ENCODE measurements at regions not wholly inside any gene's neighbourhood (a gene's known extent, or its start where the extent isn't known, plus 50 kb on each side); places are given as distances from the start of the nearest gene placed in this dataset.

DNA sequence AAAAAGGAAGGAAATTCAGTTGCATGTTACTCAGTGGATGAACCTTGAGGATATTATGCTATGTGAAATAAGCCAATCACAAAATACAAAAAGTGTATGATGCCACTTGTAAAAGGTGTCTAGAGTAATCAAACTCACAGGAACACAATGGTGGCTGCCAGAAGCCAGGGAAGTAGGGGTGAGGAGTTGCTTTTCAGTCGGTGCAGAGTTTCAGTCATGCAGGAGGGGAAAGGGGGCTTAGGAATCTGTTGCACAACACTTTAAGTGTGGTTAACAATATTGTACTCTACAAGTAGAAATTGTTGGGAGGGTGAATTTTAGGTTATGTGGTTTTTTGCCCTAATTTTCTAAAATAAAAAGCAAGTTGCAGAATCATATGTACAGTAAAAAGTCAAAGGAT, 184.2 kb upstream of the RAB4A start:
- TF ChIP-seq, protein P1, sequence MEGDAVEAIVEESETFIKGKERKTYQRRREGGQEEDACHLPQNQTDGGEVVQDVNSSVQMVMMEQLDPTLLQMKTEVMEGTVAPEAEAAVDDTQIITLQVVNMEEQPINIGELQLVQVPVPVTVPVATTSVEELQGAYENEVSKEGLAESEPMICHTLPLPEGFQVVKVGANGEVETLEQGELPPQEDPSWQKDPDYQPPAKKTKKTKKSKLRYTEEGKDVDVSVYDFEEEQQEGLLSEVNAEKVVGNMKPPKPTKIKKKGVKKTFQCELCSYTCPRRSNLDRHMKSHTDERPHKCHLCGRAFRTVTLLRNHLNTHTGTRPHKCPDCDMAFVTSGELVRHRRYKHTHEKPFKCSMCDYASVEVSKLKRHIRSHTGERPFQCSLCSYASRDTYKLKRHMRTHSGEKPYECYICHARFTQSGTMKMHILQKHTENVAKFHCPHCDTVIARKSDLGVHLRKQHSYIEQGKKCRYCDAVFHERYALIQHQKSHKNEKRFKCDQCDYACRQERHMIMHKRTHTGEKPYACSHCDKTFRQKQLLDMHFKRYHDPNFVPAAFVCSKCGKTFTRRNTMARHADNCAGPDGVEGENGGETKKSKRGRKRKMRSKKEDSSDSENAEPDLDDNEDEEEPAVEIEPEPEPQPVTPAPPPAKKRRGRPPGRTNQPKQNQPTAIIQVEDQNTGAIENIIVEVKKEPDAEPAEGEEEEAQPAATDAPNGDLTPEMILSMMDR (conservative IDR thresholded peaks at IDR 0.05; ENCODE audit: low read depth in 2 of 2) = no peak
- TF ChIP-seq POLR2AphosphoS5 (IDR thresholded peaks at IDR 0.05; ENCODE audit: low read depth) (no peak), ZNF114 (CRISPR knock-in tag; IDR thresholded peaks at IDR 0.05) (no peak), CREB1 (CRISPR knock-in tag; IDR thresholded peaks at IDR 0.05; ENCODE audit: low read depth) (no peak), EZH2 (IDR thresholded peaks at IDR 0.05; ENCODE audit: low read depth, unreplicated experiment) (no peak), EZH2phosphoT487 (IDR thresholded peaks at IDR 0.05; ENCODE audit: unreplicated experiment) (no peak), JUNB (IDR thresholded peaks at IDR 0.05; ENCODE audit: unreplicated experiment) (no peak)
- TF ChIP-seq, protein P2, sequence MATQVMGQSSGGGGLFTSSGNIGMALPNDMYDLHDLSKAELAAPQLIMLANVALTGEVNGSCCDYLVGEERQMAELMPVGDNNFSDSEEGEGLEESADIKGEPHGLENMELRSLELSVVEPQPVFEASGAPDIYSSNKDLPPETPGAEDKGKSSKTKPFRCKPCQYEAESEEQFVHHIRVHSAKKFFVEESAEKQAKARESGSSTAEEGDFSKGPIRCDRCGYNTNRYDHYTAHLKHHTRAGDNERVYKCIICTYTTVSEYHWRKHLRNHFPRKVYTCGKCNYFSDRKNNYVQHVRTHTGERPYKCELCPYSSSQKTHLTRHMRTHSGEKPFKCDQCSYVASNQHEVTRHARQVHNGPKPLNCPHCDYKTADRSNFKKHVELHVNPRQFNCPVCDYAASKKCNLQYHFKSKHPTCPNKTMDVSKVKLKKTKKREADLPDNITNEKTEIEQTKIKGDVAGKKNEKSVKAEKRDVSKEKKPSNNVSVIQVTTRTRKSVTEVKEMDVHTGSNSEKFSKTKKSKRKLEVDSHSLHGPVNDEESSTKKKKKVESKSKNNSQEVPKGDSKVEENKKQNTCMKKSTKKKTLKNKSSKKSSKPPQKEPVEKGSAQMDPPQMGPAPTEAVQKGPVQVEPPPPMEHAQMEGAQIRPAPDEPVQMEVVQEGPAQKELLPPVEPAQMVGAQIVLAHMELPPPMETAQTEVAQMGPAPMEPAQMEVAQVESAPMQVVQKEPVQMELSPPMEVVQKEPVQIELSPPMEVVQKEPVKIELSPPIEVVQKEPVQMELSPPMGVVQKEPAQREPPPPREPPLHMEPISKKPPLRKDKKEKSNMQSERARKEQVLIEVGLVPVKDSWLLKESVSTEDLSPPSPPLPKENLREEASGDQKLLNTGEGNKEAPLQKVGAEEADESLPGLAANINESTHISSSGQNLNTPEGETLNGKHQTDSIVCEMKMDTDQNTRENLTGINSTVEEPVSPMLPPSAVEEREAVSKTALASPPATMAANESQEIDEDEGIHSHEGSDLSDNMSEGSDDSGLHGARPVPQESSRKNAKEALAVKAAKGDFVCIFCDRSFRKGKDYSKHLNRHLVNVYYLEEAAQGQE (IDR thresholded peaks at IDR 0.05; ENCODE audit: unreplicated experiment) = no peak
- TF ChIP-seq, protein P3, sequence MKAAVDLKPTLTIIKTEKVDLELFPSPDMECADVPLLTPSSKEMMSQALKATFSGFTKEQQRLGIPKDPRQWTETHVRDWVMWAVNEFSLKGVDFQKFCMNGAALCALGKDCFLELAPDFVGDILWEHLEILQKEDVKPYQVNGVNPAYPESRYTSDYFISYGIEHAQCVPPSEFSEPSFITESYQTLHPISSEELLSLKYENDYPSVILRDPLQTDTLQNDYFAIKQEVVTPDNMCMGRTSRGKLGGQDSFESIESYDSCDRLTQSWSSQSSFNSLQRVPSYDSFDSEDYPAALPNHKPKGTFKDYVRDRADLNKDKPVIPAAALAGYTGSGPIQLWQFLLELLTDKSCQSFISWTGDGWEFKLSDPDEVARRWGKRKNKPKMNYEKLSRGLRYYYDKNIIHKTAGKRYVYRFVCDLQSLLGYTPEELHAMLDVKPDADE (IDR thresholded peaks at IDR 0.05) = no peak

All from GM23338 (cell line).